HG03460 (cell line): ENCODE measurements at regions not wholly inside any gene's neighbourhood (a gene's known extent, or its start where the extent isn't known, plus 50 kb on each side); places are given as distances from the start of the nearest gene placed in this dataset.
A peak's percentile ranks its signal among the peaks of the same experiment; 100 is the strongest.
"Not testable (repeated sequence)": the region's sequence is repeated elsewhere in the genome, so short reads cannot be mapped to it uniquely, and the experiment has no call there.

Experiments used
- ATAC-seq: cut with Tn5 transposase; IDR thresholded peaks from one replicate; pipeline ENCODE4 v1.9.1; 2021; ENCODE audit not compliant: unreplicated experiment

DNA sequence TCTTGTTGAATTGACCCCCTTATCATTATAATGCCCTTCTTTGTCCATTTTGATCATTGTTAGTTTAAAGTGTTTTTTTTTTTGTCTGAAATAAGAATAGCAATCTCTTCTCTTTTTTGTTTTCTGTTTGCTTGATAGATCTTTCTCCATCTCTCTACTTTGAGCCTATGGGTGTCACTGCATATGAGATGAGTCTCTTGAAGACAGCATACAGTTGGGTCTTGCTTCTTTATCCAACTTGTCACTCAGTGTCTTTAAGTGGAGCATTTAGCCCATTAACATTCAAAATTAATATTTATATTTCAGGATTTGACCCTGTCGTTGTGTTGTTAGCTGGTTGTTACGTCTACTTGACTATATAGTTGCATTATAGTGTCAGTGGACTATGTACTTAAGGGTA is 135.4 kb downstream of the HMHB1 start:
- no peak for ATAC-seq

DNA sequence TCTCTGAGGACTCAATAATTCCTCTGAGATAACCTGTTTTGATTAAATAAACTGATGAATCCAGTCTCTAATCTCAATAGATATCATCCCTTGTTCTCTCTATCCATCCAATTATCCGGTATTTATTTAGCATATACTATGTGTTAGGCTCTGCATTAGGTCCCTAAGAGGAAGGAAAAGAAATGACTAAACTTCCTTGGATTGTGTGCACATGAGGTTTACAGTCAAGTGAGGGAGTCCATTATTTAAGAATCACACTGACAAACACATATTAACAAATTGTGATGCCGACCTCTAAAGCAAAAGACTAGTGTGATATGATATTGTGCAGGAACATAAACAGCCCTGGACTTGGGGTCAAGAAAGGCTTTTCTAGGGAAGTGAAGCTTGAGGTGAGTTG is 140.8 kb downstream of the HMHB1 start:
- no peak for ATAC-seq

DNA sequence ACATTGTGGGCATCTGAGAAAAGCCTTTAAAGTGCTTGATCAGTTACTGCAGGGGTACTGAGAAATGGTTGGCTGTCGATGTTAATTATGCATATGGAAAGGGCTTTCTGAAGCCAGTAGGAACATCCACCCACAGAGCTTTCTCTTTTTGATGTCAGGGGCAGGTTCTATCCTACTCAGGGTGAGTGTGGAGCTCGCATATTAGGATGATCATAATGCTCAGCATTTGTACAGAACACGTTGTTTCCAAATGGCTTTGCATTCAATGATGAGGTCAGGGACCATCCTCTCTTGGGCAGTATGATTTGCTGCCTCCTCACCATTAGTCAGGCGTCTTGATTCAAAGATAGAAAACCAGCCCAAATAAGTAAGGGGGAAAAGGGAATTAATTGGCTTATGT is 141.9 kb downstream of the HMHB1 start:
- ATAC-seq: no peak

DNA sequence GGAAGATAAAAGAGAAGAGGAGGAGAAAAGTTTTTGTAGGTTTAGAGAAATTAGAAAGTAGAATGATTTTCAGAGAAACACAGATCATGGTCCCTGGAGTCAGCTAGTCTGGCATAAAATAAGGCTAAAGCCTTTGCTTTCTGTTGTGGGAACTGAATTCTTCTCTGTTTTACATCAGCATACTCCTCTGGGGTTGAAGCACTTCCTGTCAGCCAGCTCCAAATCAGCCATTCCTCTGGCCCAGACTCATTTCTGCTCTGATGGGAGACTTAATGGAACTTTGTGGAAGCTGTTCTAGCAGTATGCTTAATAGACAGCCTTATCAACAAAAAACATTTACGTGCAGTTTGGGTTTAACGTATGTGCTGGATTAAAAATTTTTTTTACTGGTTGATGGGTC is 143.2 kb downstream of the HMHB1 start:
- ATAC-seq: no peak

DNA sequence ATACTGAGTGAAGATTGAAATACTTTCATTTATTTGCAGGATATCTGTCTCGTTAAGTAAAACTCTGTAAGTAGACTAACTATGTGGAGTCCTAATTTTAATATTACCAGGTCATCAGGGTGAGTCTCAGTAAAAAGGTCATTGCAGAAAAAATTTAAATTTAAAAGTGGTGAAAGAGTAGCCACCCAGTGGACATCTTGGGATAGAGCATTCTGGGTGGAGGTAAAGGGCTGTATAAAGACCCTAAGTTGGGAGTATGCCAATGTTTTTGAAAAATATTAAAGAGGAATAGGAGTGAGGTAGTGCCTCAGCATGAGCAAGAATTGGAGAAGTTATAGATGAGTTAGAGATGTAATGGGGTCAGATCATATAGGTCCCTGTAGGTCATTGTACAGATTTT is 145.5 kb downstream of the HMHB1 start:
- no peak for ATAC-seq

DNA sequence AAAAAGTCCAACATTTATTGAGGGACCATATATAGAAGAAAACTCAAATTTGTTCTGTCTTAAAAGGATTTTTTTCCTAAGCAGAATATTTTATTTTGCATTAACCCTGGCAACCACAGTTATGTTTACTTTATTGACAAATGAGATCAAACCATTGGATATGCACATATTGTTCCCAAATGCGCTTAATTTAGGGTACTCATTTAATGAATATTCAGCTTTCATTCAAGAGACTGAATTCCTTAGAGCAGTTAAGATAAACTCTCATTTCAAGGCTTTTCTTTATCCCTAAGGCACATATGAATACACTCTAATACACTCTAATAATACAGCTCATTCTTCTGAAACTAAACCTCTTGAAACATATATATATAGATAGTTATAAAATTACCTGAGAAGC is 150.2 kb downstream of the HMHB1 start:
- ATAC-seq: no peak

DNA sequence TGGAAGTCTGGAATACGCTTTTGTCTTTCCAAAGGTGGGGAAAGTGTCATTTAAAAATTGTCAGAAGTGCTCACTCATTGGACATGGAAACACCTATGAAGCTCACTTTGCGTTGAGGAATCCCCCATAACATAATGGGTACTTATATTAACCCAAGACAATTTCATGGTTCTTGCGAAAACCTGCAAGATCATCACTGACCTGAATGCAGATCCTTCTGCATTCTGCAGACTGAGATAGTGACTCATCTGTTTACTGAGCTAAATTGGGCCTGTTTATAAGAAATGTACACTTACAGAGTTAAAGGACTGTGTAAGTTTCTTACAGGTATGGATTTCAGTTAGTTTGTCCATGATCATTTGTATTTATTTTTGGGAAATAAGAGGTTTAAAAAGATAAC is 153.0 kb downstream of the HMHB1 start:
- no peak for ATAC-seq

DNA sequence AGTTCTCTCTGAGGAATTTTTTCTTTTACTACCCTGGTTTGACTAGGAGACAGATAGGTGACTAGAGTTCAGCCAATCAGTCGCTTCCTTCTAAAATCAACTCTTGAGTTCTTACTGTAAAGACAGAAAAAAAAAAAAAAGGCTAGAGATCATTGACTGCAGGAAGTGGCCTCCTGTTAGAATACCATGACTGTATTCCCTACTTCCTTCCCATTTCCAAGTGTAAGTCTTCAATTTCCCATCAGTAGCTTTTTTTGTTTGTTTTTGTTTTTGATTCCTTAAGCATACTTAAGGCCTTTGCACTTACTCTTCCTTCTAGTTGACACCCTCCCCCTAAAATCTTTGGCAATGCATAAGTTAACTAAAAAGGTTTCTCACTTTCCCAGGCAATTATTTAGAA is 154.3 kb downstream of the HMHB1 start:
- ATAC-seq: no peak

DNA sequence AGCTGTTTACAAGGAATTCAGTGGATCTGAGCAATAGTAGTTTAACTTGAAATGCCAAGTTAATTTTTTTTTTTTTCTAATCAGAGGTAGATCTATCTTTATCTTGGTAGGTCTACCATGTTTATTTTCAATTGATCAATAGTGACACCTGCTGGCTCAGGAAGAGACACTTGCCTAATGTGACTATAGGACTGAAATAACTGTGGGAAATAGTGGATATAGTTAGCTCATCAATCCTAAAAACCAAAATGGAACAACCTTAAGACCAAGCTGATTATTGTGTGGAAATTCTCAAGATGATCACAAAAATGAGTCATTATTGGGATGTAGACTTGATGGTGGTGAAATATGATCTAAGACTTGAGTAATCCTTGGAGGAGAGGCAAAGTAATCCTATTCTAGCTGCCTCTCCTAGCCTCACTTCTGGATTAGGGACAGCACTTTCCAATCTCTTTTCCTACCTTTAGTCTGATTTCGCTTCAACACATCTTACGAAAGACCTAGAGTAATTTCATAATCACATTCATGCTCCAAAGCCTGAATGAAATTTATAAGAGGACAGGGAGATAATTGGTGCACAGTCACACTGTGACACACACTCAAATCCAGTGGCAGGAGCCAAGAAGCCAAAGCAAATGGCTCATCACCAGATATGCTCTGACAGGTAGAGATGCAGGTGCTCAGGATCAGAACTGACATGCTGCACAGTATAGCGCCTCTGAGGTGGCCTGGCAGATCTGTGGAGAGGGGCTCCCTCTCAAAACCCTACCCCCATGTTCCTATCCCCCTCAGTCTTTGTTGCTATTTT is 156.3 kb downstream of the HMHB1 start:
- ATAC-seq: no peak

DNA sequence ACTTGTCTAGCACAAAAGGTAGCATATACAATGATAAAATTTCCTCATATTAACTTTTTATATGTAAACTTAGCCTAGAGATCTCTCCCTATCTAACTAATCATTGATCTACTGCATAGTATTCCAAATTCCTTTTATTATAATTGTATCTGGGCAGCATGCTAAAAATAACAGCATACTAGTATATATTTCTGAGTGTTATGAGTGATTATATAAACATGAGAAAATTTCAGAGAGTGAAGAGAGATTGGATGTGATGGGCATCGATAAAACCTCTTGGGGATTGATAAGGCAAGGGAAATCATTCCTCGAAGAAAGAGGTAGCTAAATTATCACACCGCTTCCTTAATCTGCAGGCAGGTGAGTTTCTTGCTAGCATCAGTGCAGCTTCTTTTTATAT is 158.2 kb downstream of the HMHB1 start:
- ATAC-seq: no peak

DNA sequence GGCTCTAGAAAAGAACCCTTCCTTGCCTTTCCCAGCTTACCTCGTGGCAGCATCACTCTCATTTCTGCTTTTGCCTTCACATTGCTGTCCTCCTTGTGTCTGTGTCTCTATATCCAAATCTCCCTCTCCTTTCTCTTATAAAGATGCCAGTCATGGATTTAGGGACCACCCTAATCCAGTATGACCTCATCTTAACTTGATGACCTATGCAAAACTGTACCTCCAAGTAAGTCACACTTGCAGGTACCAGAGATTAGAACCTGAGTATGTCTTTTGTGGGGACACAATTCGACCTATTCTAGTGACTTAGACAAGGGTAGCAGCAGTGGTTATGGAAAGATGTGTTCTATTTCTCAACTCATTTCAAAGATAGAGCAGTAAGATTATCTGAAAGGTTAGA is 160.1 kb downstream of the HMHB1 start:
- no peak for ATAC-seq

DNA sequence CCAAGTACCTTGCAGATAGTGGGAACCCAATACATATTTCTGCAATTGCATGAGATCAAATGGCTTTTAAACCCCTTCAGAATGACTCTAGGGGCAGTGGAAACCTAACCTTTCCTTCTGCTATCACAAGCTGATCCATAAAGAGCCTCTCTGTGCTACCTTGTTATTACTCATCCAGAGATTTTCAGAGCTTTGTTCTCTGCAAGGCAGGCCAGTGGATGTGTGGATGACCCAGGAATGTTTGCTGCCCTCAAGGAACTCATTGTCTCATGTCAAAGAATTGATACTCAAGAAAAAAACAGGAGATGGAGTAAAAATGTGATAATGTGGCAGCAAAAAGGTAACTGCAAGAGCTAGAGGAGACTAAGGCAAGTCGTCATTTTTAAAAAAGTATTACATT is 164.1 kb downstream of the HMHB1 start:
- ATAC-seq: no peak

DNA sequence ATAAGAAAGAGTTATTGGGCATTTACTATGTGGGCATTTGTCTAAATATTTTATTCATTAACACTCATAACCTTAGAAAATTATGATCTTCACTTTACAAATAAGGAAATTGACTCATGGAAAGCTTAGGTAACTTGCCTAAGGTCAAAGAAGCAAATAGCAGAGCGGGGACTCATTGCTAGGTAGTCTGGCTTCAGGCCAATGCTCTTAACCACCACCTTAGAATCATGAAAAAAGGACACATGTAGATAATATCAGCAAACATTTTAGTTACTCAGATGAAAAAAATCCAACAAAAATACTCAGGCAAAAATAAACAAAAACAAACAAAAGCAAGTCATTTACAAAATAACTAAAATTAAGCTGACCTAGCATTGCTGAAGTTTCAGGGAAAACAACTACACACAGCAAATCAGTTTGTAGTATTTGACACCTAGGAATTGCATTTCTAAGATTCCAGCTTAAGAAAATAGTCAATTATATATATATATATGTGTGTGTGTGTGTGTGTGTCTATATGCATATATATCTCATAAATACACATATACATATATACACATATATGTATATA is 166.0 kb downstream of the HMHB1 start:
- ATAC-seq: no peak

DNA sequence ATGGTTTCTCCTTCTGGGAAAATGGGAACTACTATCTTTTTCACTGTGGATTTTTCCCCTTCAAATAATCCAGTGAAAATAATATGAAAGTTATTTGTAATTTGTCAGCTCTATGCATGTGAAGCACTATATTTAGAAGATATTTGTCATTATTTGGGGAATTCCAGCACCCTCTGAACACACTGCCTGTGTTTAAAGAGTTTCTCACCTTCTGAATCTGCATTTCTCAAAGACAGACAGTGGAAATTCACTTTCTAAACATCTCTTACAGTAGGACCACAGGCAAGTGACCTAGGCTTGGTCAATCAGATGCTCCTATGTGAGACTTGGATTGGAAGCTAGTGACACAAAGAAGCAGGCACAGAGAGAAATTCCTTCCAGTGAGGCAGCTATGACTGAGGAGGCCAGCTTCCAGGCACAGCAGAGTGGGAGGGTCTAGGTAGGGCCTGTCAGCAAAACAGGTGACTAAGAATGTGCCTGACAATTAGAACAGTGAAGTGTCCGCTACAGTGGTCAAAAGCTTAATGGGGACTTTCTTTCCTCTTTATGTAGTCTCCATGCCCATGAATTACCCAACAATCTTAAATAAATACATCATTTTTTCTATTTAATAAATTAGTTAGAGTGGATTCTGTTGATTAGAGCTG is 167.2 kb downstream of the HMHB1 start:
- ATAC-seq: peak; percentile 71

DNA sequence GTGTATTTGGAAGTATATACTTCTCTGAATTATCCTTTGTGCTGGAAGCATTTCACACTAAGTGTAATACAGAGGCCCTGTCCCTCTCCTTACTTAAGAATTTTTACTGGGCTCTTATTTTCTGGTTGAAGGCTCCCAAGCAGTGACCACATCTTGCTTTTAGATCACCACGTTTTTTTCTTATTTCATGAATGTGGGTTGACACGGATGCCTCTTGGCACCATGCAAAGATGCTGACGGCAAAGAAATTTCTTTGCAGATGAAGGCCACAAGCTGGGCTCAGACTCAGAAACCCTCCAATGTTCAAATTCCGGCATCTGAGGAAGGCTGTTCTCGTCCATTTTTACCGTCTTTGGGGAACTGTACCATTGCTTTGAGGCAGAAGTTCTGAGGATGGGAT is 168.5 kb downstream of the HMHB1 start:
- ATAC-seq: no peak

DNA sequence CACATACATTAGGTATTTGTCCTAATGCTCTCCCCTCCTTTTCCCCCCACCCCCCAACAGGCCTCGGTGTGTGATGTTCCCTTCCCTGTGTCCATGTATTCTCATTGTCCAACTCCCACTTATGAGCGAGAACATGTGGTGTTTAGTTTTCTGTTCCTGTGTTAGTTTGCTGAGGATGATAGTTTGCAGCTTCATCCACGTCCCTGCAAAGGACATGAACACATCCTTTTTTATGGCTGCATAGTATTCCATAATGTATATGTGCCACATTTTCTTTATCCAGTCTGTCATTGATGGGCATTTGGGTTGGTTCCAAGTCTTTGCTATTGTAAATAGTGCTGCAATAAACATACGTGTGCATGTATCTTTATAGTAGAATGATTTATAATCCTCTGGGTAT is 171.0 kb downstream of the HMHB1 start:
- ATAC-seq: not testable (repeated sequence)

DNA sequence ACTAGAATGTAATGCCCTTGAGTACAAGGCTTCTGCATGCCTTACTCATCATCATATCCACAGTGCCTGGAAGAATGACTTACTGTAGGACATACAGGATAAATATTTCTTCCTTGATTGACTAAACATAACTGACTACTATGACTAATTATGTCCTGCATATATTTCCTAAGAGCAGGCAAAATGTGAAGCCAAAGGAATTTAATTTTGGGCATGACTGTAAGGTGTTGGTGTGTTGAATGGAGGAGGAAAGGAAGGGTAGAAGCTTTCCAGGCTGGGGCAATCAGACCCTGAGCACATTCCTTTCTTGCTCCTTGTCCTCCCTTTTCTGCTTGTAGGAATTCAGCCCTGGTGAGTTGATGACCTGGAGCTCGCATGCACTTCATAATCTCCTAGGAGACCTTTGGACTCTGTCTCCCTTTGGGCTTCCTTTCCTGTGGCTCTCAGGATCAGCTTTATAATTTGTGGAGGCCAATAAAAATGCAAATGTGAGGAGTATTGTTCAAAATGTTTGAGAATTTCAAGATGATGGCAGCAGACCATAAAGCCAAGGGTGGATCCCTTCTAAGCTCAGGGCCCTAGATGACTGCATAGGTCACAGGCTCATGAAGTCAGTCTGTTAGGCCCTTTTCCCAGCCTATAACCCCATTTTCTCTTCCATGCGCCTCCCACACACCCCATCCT is 174.0 kb downstream of the HMHB1 start:
- ATAC-seq: no peak

DNA sequence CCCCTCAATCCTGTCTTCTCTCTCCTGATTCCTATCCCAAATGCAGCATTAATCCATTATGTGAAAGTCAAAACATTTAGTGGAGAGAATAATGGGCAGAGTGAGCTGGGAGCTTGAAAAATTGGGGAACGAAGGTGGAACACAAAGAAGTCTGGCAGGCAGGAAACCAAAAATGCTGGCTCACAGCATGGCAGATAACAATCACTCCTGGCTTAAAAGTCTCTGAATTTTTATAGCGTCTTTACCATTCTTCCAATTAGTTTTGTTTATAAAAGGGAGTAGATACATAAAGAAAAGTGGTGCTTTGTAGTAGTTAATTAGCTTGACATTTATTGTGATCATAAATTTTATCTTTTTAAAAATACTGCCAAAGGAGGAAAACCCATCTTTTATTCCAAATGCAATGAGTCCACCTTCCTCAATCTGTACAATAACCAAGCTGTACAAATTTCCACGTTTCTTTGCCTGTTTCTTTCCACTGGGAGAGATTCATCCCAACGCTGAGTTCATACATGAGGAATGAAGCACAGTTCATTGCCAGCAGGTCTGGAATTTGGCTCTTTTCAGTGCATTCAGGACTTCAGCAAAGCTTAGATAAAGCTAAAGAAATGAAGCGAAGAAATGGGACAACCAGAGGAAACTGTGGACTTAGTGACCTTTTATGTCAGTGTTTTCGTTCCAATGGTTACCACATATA is 174.7 kb downstream of the HMHB1 start:
- no peak for ATAC-seq

DNA sequence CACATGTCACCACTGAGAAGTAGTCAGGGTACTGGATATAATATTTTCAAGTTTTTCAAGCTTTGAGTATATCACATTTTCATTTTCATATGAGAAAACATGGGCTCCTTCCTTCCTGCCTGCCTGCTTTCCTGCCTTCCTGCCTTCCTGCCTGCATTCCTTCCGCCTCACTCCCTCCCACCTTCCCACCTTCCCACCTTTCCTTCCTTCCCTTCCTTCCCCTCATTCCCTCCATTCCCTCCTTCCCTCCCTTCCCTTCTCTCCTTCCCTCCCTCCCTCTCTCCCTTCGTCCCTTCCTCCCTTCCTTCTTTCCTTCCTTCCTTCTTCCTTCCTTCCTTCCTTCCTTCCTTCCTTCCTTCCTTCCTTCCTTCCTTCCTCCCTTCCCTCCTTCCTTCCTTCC is 175.3 kb downstream of the HMHB1 start:
- no peak for ATAC-seq

DNA sequence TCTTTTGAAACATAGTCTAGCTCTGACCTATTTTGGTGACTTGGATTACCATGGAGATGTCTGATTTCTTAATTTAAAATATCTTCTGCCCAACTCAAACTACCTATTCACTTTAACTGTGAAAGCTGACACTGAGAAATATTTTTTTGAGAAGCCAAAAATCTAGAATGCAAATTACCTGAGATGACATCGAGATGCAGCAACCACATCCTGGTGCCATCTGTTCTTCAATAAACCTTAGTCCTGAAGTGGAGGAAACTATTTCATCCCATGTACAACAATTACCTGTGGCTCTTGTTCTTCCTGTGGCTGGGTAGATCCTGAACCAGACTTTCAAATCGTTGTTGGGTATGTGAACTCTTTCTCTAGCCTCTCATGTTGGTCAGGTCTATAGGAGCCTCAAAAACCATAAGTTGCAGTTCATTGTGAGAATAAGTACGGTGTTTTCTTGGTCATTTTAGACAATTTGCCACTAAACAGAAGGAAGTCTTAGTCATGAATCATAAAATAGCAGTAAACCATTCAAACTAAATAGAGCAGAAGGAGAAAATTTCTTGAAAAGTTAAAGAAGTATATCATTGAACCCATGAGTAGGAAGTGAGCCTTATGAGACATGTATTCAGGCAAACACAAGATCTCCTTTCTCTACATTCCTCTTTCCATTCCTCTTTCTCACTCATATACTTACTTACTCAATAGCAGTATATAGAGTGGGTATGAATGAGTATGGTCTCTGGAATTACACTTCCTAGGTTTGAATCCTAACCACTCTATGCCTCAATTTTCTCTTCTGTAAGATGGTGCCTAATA is 176.0 kb downstream of the HMHB1 start:
- ATAC-seq: no peak
